ENCODE measurements at regions not wholly inside any gene's neighbourhood (a gene's known extent, or its start where the extent isn't known, plus 50 kb on each side); places are given as distances from the start of the nearest gene placed in this dataset.

- H3K36me3 Mint-ChIP-seq = no peaks in the 10 kb centered on the region
- no peaks in the 10 kb centered on the region for H3K27me3 Mint-ChIP-seq
- H3K4me1 Mint-ChIP-seq (ENCODE audit: low read depth) = peaks cover 11% of the 10 kb centered on the region
Measured at GRCh38 chr6:40723967-40724366, 136.8 kb upstream of the LRFN2 start.

GRCh38 chr6:40722553-40723258 lies 135.5 kb upstream of the LRFN2 start:
- Mint-ChIP-seq H3K27ac (no peak overlapping the region), H3K27me3 (no peaks in the 10 kb centered on the region), H3K9me3 (ENCODE audit: low read depth) (no peaks in the 10 kb centered on the region), H3K4me1 (ENCODE audit: low read depth) (peaks cover 11% of the 10 kb centered on the region), H3K4me3 (no peak overlapping the region), H3K36me3 (no peaks in the 10 kb centered on the region)

More at GRCh38 chr6:40723967-40724366, 136.8 kb upstream of the LRFN2 start:
- H3K27ac Mint-ChIP-seq = no peak overlapping the region
- H3K4me3 Mint-ChIP-seq = no peak overlapping the region
- H3K9me3 Mint-ChIP-seq (ENCODE audit: low read depth) = no peaks in the 10 kb centered on the region

GRCh38 chr6:40722091-40722490 lies 134.9 kb upstream of the LRFN2 start:
- no peaks in the 10 kb centered on the region for H3K9me3 Mint-ChIP-seq (ENCODE audit: low read depth)
- H3K27ac Mint-ChIP-seq = no peak overlapping the region
- no peaks in the 10 kb centered on the region for H3K27me3 Mint-ChIP-seq
- H3K4me1 Mint-ChIP-seq (ENCODE audit: low read depth) = peaks cover 11% of the 10 kb centered on the region
- H3K36me3 Mint-ChIP-seq = no peaks in the 10 kb centered on the region
- H3K4me3 Mint-ChIP-seq = no peak overlapping the region

GRCh38 chr6:40721271-40721952 lies 134.2 kb upstream of the LRFN2 start:
- Mint-ChIP-seq H3K4me3 (no peak overlapping the region), H3K9me3 (ENCODE audit: low read depth) (no peaks in the 10 kb centered on the region), H3K36me3 (no peaks in the 10 kb centered on the region), H3K27ac (no peak overlapping the region), H3K27me3 (no peaks in the 10 kb centered on the region), H3K4me1 (ENCODE audit: low read depth) (peaks cover 11% of the 10 kb centered on the region)

- Mint-ChIP-seq H3K4me1 (ENCODE audit: low read depth) (peaks cover 11% of the 10 kb centered on the region), H3K9me3 (ENCODE audit: low read depth) (no peaks in the 10 kb centered on the region), H3K4me3 (no peak overlapping the region), H3K27me3 (no peaks in the 10 kb centered on the region), H3K27ac (peak overlapping the region; percentile 8), H3K36me3 (no peaks in the 10 kb centered on the region)
Measured at GRCh38 chr6:40720375-40720748, 133.2 kb upstream of the LRFN2 start.

GRCh38 chr6:40719671-40720374 lies 132.7 kb upstream of the LRFN2 start:
- Mint-ChIP-seq H3K9me3 (ENCODE audit: low read depth) (no peaks in the 10 kb centered on the region), H3K27me3 (no peaks in the 10 kb centered on the region), H3K4me1 (ENCODE audit: low read depth) (peaks cover 11% of the 10 kb centered on the region), H3K4me3 (no peak overlapping the region), H3K27ac (no peak overlapping the region), H3K36me3 (no peaks in the 10 kb centered on the region)

- H3K27me3 Mint-ChIP-seq = no peaks in the 10 kb centered on the region
- no peaks in the 10 kb centered on the region for H3K9me3 Mint-ChIP-seq (ENCODE audit: low read depth)
- no peak overlapping the region for H3K27ac Mint-ChIP-seq
- no peaks in the 10 kb centered on the region for H3K36me3 Mint-ChIP-seq
- peaks cover 11% of the 10 kb centered on the region for H3K4me1 Mint-ChIP-seq (ENCODE audit: low read depth)
- H3K4me3 Mint-ChIP-seq = no peak overlapping the region
Measured at GRCh38 chr6:40718401-40718800, 131.2 kb upstream of the LRFN2 start.

- Mint-ChIP-seq H3K27ac (no peak overlapping the region), H3K4me1 (ENCODE audit: low read depth) (peaks cover 11% of the 10 kb centered on the region), H3K9me3 (ENCODE audit: low read depth) (no peaks in the 10 kb centered on the region), H3K4me3 (no peak overlapping the region), H3K27me3 (no peaks in the 10 kb centered on the region), H3K36me3 (no peaks in the 10 kb centered on the region)
Measured at GRCh38 chr6:40717411-40718057, 130.4 kb upstream of the LRFN2 start.

GRCh38 chr6:40715570-40716403 lies 128.6 kb upstream of the LRFN2 start:
- H3K27me3 Mint-ChIP-seq = no peaks in the 10 kb centered on the region
- no peaks in the 10 kb centered on the region for H3K36me3 Mint-ChIP-seq
- H3K27ac Mint-ChIP-seq = no peak overlapping the region
- H3K9me3 Mint-ChIP-seq (ENCODE audit: low read depth) = no peaks in the 10 kb centered on the region
- peaks cover 11% of the 10 kb centered on the region for H3K4me1 Mint-ChIP-seq (ENCODE audit: low read depth)
- no peak overlapping the region for H3K4me3 Mint-ChIP-seq

GRCh38 chr6:40714576-40715564 lies 127.7 kb upstream of the LRFN2 start:
- H3K9me3 Mint-ChIP-seq (ENCODE audit: low read depth) = no peaks in the 10 kb centered on the region
- no peaks in the 10 kb centered on the region for H3K27me3 Mint-ChIP-seq
- no peak overlapping the region for H3K27ac Mint-ChIP-seq
- H3K4me3 Mint-ChIP-seq = no peak overlapping the region
- no peaks in the 10 kb centered on the region for H3K36me3 Mint-ChIP-seq
- peaks cover 5% of the 10 kb centered on the region for H3K4me1 Mint-ChIP-seq (ENCODE audit: low read depth)

GRCh38 chr6:40714143-40714542 lies 127.0 kb upstream of the LRFN2 start:
- Mint-ChIP-seq H3K4me1 (ENCODE audit: low read depth) (no peaks in the 10 kb centered on the region), H3K27me3 (no peaks in the 10 kb centered on the region), H3K27ac (no peak overlapping the region), H3K36me3 (no peaks in the 10 kb centered on the region), H3K9me3 (ENCODE audit: low read depth) (no peaks in the 10 kb centered on the region), H3K4me3 (no peak overlapping the region)

GRCh38 chr6:40713002-40713719 lies 126.0 kb upstream of the LRFN2 start:
- no peak overlapping the region for H3K27ac Mint-ChIP-seq
- no peaks in the 10 kb centered on the region for H3K36me3 Mint-ChIP-seq
- no peaks in the 10 kb centered on the region for H3K9me3 Mint-ChIP-seq (ENCODE audit: low read depth)
- no peaks in the 10 kb centered on the region for H3K27me3 Mint-ChIP-seq
- H3K4me1 Mint-ChIP-seq (ENCODE audit: low read depth) = no peaks in the 10 kb centered on the region
- no peak overlapping the region for H3K4me3 Mint-ChIP-seq

All from activated naive CD8-positive, alpha-beta T cell (primary cell).